ENCODE measurements at regions not wholly inside any gene's neighbourhood (a gene's known extent, or its start where the extent isn't known, plus 50 kb on each side); places are given as distances from the start of the nearest gene placed in this dataset.

DNA sequence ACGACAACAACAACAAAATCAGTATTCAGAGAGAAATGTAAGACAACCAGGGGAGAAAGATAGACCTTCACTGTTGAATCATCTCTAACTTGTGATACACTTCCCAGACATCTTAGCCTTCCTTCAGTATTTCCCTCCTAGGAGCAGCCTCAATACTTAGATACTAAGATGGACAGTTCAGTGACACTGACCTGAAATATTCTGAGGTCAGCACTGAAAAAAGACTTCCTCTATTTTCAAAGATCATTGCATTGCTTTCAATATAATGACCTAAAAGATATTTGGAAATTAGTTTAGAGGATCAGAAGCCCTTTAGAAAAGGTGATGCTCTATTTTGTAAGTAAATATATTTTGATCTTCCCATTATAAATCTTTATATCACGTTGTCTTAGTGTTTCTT is 101.0 kb downstream of the MRPL39 start:
- WGBS: 85% methylated on average over 2 of the region's 2 CpGs
- intact Hi-C loops (cut with DNase I): no loop called here
- ATAC-seq: no peak

DNA sequence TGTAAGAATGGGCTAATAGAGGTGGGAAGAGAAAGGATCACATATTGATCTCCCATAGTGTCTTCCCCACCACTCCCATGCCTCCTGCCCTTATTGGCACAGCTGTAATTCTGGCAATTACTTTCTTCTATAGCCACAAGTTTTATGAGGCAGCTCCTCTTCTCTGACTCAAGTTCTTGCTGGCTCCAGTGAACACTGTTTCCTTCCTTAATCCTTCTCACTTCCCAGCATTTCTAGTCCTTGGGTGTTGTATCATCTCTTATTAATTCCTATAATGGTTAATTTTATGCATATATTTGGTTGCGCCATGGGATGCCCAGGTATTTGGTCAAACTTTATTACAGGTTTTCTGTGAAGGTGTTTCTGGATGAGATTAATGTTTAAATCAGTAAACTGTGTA is 103.3 kb downstream of the MRPL39 start:
- intact Hi-C loops (cut with DNase I): no loop called here
- DNase-seq (no peak), ATAC-seq (no peak)
- 91% methylated on average over 1 of the region's 1 CpG for WGBS
- H3K27me3 ChIP-seq (ENCODE audit: control insufficient read depth, insufficient read depth): no peaks in the 10 kb centered on the region
- no peak overlapping the region for H3K27ac ChIP-seq (ENCODE audit: low read length)
- no peak overlapping the region for H3K4me3 ChIP-seq (ENCODE audit: low read length)
- no peaks in the 10 kb centered on the region for H3K4me1 ChIP-seq (ENCODE audit: control insufficient read depth, insufficient read depth, low read length)
- no peaks in the 10 kb centered on the region for H3K9me3 ChIP-seq (ENCODE audit: control insufficient read depth, low read length)

More for the DNA sequence above, 101.0 kb downstream of the MRPL39 start:
- H3K27ac ChIP-seq (ENCODE audit: low read length): no peak overlapping the region
- DNase-seq: no peak
- H3K4me3 ChIP-seq (ENCODE audit: low read length): no peak overlapping the region
- H3K4me1 ChIP-seq (ENCODE audit: control insufficient read depth, insufficient read depth, low read length): no peaks in the 10 kb centered on the region
- no peaks in the 10 kb centered on the region for H3K27me3 ChIP-seq (ENCODE audit: control insufficient read depth, insufficient read depth)
- no peaks in the 10 kb centered on the region for H3K9me3 ChIP-seq (ENCODE audit: control insufficient read depth, low read length)

DNA sequence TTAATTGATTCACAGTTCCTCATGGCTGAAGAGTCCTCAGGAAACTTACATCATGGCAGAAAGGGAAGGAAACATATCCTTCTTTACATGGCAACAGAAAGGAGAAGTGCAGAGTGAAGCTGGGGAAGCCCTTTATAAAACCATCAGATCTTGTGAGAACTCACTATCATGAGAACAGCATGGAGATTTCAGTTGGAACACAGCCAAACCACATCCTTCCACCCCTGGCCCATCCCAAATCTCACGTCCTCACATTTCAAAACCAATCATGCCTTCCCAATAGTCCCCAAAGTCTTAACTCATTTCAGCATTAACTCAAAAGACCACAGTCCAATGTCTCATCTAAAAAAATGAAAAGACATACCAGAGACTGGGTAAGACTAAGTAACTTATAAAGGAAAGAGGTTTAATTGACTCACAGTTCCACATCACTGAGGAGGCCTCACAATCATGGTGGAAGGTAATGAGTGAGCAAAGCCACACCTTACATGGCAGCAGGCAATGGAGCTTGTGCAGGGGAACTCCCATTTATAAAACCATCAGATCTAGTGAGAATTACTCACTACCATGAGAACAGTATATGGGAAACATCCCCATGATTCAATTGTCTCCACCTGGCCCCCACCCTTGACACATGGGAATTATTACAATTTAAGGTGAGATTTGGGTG is 105.2 kb downstream of the MRPL39 start:
- intact Hi-C loops (cut with DNase I): no loop called here
- H3K4me3 ChIP-seq (ENCODE audit: low read length): no peak overlapping the region
- H3K9me3 ChIP-seq (ENCODE audit: control insufficient read depth, low read length): no peaks in the 10 kb centered on the region
- WGBS: 34% methylated on average over 1 of the region's 1 CpG
- DNase-seq (no peak), ATAC-seq (no peak)
- H3K4me1 ChIP-seq (ENCODE audit: control insufficient read depth, insufficient read depth, low read length): no peaks in the 10 kb centered on the region
- no peak overlapping the region for H3K27ac ChIP-seq (ENCODE audit: low read length)
- H3K27me3 ChIP-seq (ENCODE audit: control insufficient read depth, insufficient read depth): no peaks in the 10 kb centered on the region

DNA sequence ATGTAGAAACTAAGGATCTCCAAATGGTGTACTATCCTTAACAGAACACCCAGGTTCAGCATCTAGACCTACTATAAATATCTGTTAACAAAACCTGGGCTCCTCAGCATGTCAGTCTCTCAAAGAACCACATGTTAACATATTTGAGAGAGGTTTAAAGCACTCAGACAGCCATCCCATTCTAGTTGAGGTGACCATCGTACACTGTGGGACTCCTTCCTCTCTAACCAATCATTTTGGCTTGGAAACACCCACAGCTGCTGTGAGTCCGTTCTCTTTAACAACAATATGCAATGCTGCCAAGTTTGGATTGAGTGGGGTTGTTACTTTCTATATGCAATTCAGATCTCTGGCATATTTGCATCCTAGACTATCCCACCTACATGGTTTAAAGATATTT is 105.8 kb downstream of the MRPL39 start:
- Histone ChIP-seq H3K9me3 (ENCODE audit: control insufficient read depth, low read length) (no peaks in the 10 kb centered on the region), H3K27me3 (ENCODE audit: control insufficient read depth, insufficient read depth) (no peaks in the 10 kb centered on the region), H3K4me1 (ENCODE audit: control insufficient read depth, insufficient read depth, low read length) (no peaks in the 10 kb centered on the region), H3K27ac (ENCODE audit: low read length) (no peak overlapping the region), H3K4me3 (ENCODE audit: low read length) (no peak overlapping the region)
- ATAC-seq: no peak
- intact Hi-C loops (cut with DNase I): no loop called here
- DNase-seq: no peak
- WGBS: 60% methylated on average over 2 of the region's 2 CpGs

DNA sequence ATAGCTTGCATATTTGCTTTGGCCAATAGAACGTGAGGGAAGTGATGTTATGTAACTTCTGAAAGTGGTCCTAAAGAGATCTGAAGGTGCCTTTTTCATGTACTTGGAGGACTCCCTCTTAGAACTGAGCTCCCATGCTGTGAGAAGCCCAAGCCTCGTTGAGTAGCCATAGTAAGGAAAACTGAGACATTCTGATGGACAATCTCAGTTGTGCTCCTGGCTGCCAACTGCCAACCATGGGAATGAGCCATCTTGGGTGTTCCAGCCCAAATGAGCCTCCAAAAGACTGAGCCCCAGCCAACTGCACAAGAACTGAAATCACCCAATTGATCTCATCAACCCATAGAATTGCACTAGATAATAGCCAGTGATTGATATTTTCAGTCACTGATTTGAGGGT is 106.7 kb downstream of the MRPL39 start:
- ATAC-seq: no peak
- 67% methylated on average over 2 of the region's 2 CpGs for WGBS
- no peaks in the 10 kb centered on the region for H3K9me3 ChIP-seq (ENCODE audit: control insufficient read depth, low read length)
- H3K27me3 ChIP-seq (ENCODE audit: control insufficient read depth, insufficient read depth): no peaks in the 10 kb centered on the region
- intact Hi-C loops (cut with DNase I): no loop called here
- no peaks in the 10 kb centered on the region for H3K4me1 ChIP-seq (ENCODE audit: control insufficient read depth, insufficient read depth, low read length)
- no peak overlapping the region for H3K27ac ChIP-seq (ENCODE audit: low read length)
- no peak for DNase-seq
- H3K4me3 ChIP-seq (ENCODE audit: low read length): no peak overlapping the region

DNA sequence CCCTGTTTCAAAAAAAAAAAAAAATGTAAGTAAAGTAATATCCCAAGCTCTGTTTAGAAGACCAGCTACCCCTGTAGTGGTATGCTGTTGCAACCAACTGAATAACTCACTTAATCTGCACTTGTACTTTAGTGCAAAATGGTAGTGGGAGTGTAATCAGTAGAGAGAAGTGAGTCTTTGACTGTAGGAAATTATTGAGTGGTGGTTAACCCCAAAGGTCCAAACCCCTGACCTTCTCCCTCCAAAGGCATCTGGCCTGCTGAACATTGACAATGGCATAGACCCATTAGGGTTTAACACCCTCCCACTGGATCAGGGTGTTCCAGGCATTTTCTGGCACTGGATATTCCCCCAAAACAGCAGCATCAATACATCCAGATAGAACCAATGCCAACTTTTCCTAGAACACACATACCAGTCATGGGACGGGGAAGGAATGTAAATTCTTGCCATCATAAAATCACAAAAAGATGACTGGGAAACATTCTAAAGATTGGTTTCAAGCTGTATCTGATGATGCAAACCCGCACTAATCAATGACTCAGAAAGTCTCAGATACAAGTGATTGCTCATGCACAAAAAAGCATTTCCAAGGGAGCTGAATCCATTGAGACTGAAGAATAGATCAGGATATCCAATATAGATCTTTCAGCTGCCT is 110.3 kb downstream of the MRPL39 start:
- Histone ChIP-seq H3K9me3 (ENCODE audit: control insufficient read depth, low read length) (no peaks in the 10 kb centered on the region), H3K27ac (ENCODE audit: low read length) (no peak overlapping the region), H3K4me1 (ENCODE audit: control insufficient read depth, insufficient read depth, low read length) (no peaks in the 10 kb centered on the region), H3K27me3 (ENCODE audit: control insufficient read depth, insufficient read depth) (no peaks in the 10 kb centered on the region), H3K4me3 (ENCODE audit: low read length) (no peak overlapping the region)
- ATAC-seq (no peak), DNase-seq (no peak)
- intact Hi-C loops (cut with DNase I): no loop called here
- 61% methylated on average over 2 of the region's 2 CpGs for WGBS

DNA sequence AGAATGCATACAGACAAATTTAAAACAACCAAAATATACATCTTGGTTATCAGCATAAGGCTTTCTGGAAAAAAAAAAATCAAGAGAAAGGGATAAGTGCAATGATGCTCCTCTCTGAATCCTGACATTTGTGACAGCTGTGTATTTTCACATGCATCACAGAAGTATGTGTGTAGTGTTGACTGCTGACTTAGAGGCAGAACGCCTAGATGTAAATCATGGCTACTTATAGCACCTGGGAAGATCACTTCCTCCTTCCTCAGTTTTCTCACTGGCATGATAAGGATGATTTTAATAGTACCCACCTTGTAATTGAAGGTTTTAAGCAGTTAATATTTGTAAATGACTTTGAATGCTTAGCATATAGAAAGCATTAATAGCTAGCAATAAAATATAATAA is 112.5 kb downstream of the MRPL39 start:
- intact Hi-C loops (cut with DNase I): no loop called here
- Histone ChIP-seq H3K4me1 (ENCODE audit: control insufficient read depth, insufficient read depth, low read length) (no peaks in the 10 kb centered on the region), H3K27me3 (ENCODE audit: control insufficient read depth, insufficient read depth) (no peaks in the 10 kb centered on the region), H3K27ac (ENCODE audit: low read length) (no peak overlapping the region), H3K4me3 (ENCODE audit: low read length) (no peak overlapping the region), H3K9me3 (ENCODE audit: control insufficient read depth, low read length) (no peaks in the 10 kb centered on the region)
- WGBS: 57% methylated on average over 1 of the region's 1 CpG
- no peak for ATAC-seq
- DNase-seq: no peak

DNA sequence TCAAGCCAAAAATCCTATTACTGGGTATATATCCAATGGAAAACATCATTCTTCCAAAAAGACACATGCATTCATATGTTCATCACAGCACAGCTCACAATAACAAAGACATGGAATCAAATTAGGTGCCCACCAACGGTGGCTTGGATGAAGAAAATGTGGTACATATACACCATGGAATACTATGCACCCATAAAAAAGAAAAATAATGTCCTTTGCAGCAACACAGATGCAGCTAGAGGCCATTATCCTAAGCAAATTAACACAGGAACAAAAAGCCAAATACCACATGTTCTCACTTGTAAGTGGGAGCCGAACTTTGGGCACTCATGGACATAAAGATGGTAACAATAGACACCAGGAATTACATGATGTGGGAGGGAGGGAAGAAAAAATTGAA is 113.6 kb downstream of the MRPL39 start:
- intact Hi-C loops (cut with DNase I): no loop called here
- no peak for DNase-seq
- Histone ChIP-seq H3K4me3 (ENCODE audit: low read length) (no peak overlapping the region), H3K9me3 (ENCODE audit: control insufficient read depth, low read length) (no peaks in the 10 kb centered on the region), H3K4me1 (ENCODE audit: control insufficient read depth, insufficient read depth, low read length) (no peaks in the 10 kb centered on the region), H3K27me3 (ENCODE audit: control insufficient read depth, insufficient read depth) (no peaks in the 10 kb centered on the region), H3K27ac (ENCODE audit: low read length) (no peak overlapping the region)
- WGBS: 90% methylated on average over 2 of the region's 2 CpGs
- no peak for ATAC-seq

DNA sequence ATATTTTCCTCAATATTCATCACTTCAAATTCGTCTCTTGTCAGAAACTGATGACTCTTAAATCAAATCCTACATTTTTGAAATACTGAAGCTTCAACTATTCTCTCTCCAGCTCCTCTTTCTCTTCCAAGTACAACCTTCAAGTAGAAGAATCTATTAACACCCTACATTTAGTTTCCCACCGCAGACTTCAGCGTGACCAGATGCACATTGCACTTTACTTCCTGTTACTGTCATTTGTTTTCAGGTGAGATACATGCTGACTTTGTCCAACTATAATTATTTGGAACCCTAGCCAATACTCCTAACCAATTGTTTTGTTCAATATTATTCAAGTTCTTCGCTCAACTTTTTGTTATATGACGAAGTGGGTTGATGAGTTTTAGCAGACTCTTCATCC is 116.0 kb downstream of the MRPL39 start:
- H3K4me1 ChIP-seq (ENCODE audit: control insufficient read depth, insufficient read depth, low read length): no peaks in the 10 kb centered on the region
- 81% methylated on average over 5 of the region's 5 CpGs for WGBS
- H3K27ac ChIP-seq (ENCODE audit: low read length): no peak overlapping the region
- H3K27me3 ChIP-seq (ENCODE audit: control insufficient read depth, insufficient read depth): no peaks in the 10 kb centered on the region
- no peaks in the 10 kb centered on the region for H3K9me3 ChIP-seq (ENCODE audit: control insufficient read depth, low read length)
- H3K4me3 ChIP-seq (ENCODE audit: low read length): no peak overlapping the region
- no peak for DNase-seq
- ATAC-seq: no peak
- intact Hi-C loops (cut with DNase I): no loop called here

DNA sequence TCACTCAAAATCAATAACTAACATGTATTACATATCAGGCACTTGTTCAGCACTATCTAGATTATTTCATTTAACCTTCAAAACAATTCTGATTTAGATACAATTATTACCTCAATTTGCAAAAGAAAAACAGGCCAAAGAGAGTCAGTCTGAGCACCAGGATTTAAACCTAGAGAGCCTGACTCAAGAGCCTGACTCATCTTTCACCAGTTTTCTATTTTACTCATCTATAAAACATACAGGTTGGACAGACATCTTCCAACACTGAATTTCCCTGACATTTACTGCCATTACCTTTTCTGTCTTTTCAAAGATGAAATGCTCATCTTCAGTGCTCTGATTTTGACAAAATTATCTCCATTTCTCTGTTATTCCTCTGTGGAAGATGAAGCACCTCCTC is 116.5 kb downstream of the MRPL39 start:
- intact Hi-C loops (cut with DNase I): no loop called here
- Histone ChIP-seq H3K9me3 (ENCODE audit: control insufficient read depth, low read length) (no peaks in the 10 kb centered on the region), H3K4me3 (ENCODE audit: low read length) (no peak overlapping the region), H3K27ac (ENCODE audit: low read length) (no peak overlapping the region), H3K27me3 (ENCODE audit: control insufficient read depth, insufficient read depth) (no peaks in the 10 kb centered on the region), H3K4me1 (ENCODE audit: control insufficient read depth, insufficient read depth, low read length) (no peaks in the 10 kb centered on the region)
- ATAC-seq (no peak), DNase-seq (no peak)

DNA sequence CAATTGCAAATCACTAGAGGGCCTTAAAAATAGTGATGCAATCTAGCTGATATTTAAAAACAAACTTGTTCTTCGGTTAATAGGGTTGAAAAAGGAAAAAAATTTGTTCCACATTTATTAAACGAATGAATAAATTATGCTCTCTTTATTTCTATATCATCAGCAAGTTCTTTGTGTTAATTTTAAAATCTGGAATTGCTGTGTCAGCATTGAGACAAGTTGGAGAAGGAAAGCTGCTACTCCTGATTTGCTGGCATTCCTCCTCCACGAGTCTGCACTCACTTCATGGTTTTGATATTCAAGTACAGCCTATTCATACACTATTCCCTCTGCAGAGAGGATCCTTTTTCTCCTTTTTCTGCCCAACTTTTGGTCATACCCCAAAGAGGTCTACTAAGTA is 117.6 kb downstream of the MRPL39 start:
- intact Hi-C loops (cut with DNase I): no loop called here
- H3K27ac ChIP-seq (ENCODE audit: low read length): no peak overlapping the region
- DNase-seq: no peak
- ATAC-seq: no peak
- H3K4me3 ChIP-seq (ENCODE audit: low read length): no peak overlapping the region
- whole genome bisulfite sequencing: 62% methylated on average over 3 of the region's 3 CpGs
- no peaks in the 10 kb centered on the region for H3K4me1 ChIP-seq (ENCODE audit: control insufficient read depth, insufficient read depth, low read length)
- H3K27me3 ChIP-seq (ENCODE audit: control insufficient read depth, insufficient read depth): no peaks in the 10 kb centered on the region
- H3K9me3 ChIP-seq (ENCODE audit: control insufficient read depth, low read length): no peaks in the 10 kb centered on the region
